IMR-90 (cell line): ENCODE measurements at regions not wholly inside any gene's neighbourhood (a gene's known extent, or its start where the extent isn't known, plus 50 kb on each side); places are given as distances from the start of the nearest gene placed in this dataset.

ENCODE experiments used
- ATAC-seq: fragments of 200-7000 bp; cut with Tn5 transposase; 2 replicates; pipeline ENCODE4 v1.9.1; 2020; ENCODE audit warnings: low read depth, mild to moderate bottlenecking, moderate library complexity
- BruUV-seq: library from RNA; stranded (reverse); fragments of 400-500 nt; replicated peaks from 2 replicates; lab custom pipeline; 2021; lab: Mats Ljungman, UMichigan
- CTCF ChIA-PET: fragments of 300-600 bp; formaldehyde crosslinking; extraction: SDS; loops from one replicate; lab custom pipeline; 2021; ENCODE audit warnings: antibody characterized with exemption; lab: Yijun Ruan, JAX
- POLR2A ChIA-PET: fragments of 300-600 bp; sonication (Branson Sonifier 250); formaldehyde crosslinking; loops from one replicate; lab custom pipeline; 2022; ENCODE audit warnings: antibody characterized with exemption; ENCODE audit not compliant: unreplicated experiment; lab: Charles Lee
- DNase-seq: peaks from one replicate; pipeline ENCODE4 v3.0.0; 2013
- H2AFZ ChIP-seq: replicated peaks from 2 replicates; pipeline ENCODE3; 2013; ENCODE audit warnings: low read length, mild to moderate bottlenecking; ENCODE audit not compliant: poor library complexity
- H2AK5ac ChIP-seq: 2 replicates; pipeline ENCODE4 v1.6.1; 2013; ENCODE audit warnings: low read depth, low read length, inconsistent platforms
- H2AK9ac ChIP-seq: replicated peaks from 2 replicates; pipeline ENCODE3; 2013; ENCODE audit warnings: mild to moderate bottlenecking, low read depth, low read length, moderate library complexity; ENCODE audit not compliant: poor library complexity
- H2BK120ac ChIP-seq: 2 replicates; pipeline ENCODE4 v1.6.1; 2013; ENCODE audit warnings: low read depth, low read length, inconsistent platforms
- H2BK15ac ChIP-seq: 3 replicates; pipeline ENCODE4 v1.6.1; 2013; ENCODE audit warnings: low read depth, low read length, inconsistent platforms
- H2BK20ac ChIP-seq: 2 replicates; pipeline ENCODE4 v1.6.1; 2013; ENCODE audit warnings: low read depth, mild to moderate bottlenecking, inconsistent platforms, low read length, moderate library complexity
- H2BK5ac ChIP-seq: 2 replicates; pipeline ENCODE4 v1.6.1; 2013; ENCODE audit warnings: mild to moderate bottlenecking, low read depth, low read length, inconsistent platforms; ENCODE audit not compliant: poor library complexity, severe bottlenecking
- H3K14ac ChIP-seq: replicated peaks from 2 replicates; pipeline ENCODE4 v1.6.1; 2013; ENCODE audit warnings: low read depth, low read length, inconsistent platforms
- H3K18ac ChIP-seq: 2 replicates; pipeline ENCODE4 v1.6.1; 2013; ENCODE audit warnings: low read depth, low read length, control low read depth
- H3K23ac ChIP-seq: 2 replicates; pipeline ENCODE4 v1.6.1; 2013; ENCODE audit warnings: low read depth, low read length, inconsistent platforms
- H3K27ac ChIP-seq: 2 replicates; pipeline ENCODE4 v1.5.1; 2013; ENCODE audit warnings: mild to moderate bottlenecking, control low read depth, low read length; ENCODE audit not compliant: insufficient read depth
- H3K27me3 ChIP-seq: 2 replicates; pipeline ENCODE4 v1.6.1; 2013; ENCODE audit warnings: low read length; ENCODE audit not compliant: control insufficient read depth, insufficient read depth
- H3K36me3 ChIP-seq: 2 replicates; pipeline ENCODE4 v1.6.1; 2013; ENCODE audit warnings: low read length, mixed read lengths; ENCODE audit not compliant: control insufficient read depth, insufficient read depth
- H3K4ac ChIP-seq: 2 replicates; pipeline ENCODE4 v1.6.1; 2013; ENCODE audit warnings: low read depth, low read length, inconsistent platforms
- H3K4me1 ChIP-seq: 2 replicates; pipeline ENCODE4 v1.6.1; 2013; ENCODE audit warnings: low read length, mixed read lengths; ENCODE audit not compliant: control insufficient read depth, insufficient read depth
- H3K4me2 ChIP-seq: 2 replicates; pipeline ENCODE4 v1.6.1; 2013; ENCODE audit warnings: low read depth, mild to moderate bottlenecking, control low read depth, low read length, moderate library complexity
- H3K4me3 ChIP-seq: 2 replicates; pipeline ENCODE4 v1.5.1; 2013; ENCODE audit warnings: low read depth, mild to moderate bottlenecking, control low read depth, low read length, moderate library complexity; ENCODE audit not compliant: insufficient read depth
- H3K56ac ChIP-seq: 2 replicates; pipeline ENCODE4 v1.6.1; 2013; ENCODE audit warnings: low read length, inconsistent platforms; ENCODE audit not compliant: insufficient read depth; ENCODE audit errors: extremely low read depth
- H3K79me1 ChIP-seq, 2 experiments: 2 replicates each; pipeline ENCODE4 v1.6.1; 2013; ENCODE audit warnings: low read length in 2 of 2, inconsistent platforms in 1 of 2, low read depth in 1 of 2
- H3K9ac ChIP-seq: 2 replicates; pipeline ENCODE4 v1.6.1; 2013; ENCODE audit warnings: low read depth, low read length, control low read depth
- H3K9me1 ChIP-seq: 2 replicates; pipeline ENCODE4 v1.6.1; 2013; ENCODE audit warnings: low read length, inconsistent platforms; ENCODE audit not compliant: insufficient read depth
- H3K9me3 ChIP-seq: 2 replicates; pipeline ENCODE4 v1.6.1; 2013; ENCODE audit warnings: low read length; ENCODE audit not compliant: control insufficient read depth, insufficient read depth
- H4K20me1 ChIP-seq: 2 replicates; pipeline ENCODE4 v1.6.1; 2013; ENCODE audit warnings: low read length, inconsistent platforms; ENCODE audit not compliant: insufficient read depth
- H4K5ac ChIP-seq: 2 replicates; pipeline ENCODE4 v1.6.1; 2013; ENCODE audit warnings: mild to moderate bottlenecking, low read depth, low read length, control low read depth
- H4K8ac ChIP-seq, 2 experiments: 2 replicates each; pipeline ENCODE4 v1.6.1; 2013; ENCODE audit warnings: low read depth in 2 of 2, low read length in 2 of 2, control low read depth in 1 of 2, inconsistent platforms in 1 of 2
- H4K91ac ChIP-seq: 2 replicates; pipeline ENCODE4 v1.6.1; 2013; ENCODE audit warnings: low read depth, low read length, inconsistent platforms; ENCODE audit not compliant: insufficient read depth
- BHLHE40 ChIP-seq: fragments of 150-350 bp; IDR thresholded peaks from 2 replicates; pipeline ENCODE4 v1.6.1; 2016; ENCODE audit warnings: mild to moderate bottlenecking, low read depth, low read length
- CEBPB ChIP-seq: IDR thresholded peaks from 2 replicates; pipeline ENCODE4 v1.6.1; 2012; ENCODE audit warnings: low read depth, low read length, improper control_type of control experiment
- CHD1 ChIP-seq: IDR thresholded peaks from 2 replicates; pipeline ENCODE4 v1.6.1; 2012; ENCODE audit warnings: low read depth, low read length, improper control_type of control experiment
- FOS ChIP-seq: fragments of 150-350 bp; IDR thresholded peaks from 2 replicates; pipeline ENCODE4 v1.6.1; 2016; ENCODE audit warnings: low read depth, low read length
- MAFK ChIP-seq: IDR thresholded peaks from 2 replicates; pipeline ENCODE4 v1.6.1; 2012; ENCODE audit warnings: low read depth, low read length, improper control_type of control experiment
- MAZ ChIP-seq: IDR thresholded peaks from 2 replicates; pipeline ENCODE4 v1.6.1; 2012; ENCODE audit warnings: low read depth, mild to moderate bottlenecking, low read length, improper control_type of control experiment, moderate library complexity, borderline replicate concordance
- MXI1 ChIP-seq: IDR thresholded peaks from 2 replicates; pipeline ENCODE4 v1.6.1; 2012; ENCODE audit warnings: low read depth, mild to moderate bottlenecking, low read length, moderate library complexity, borderline replicate concordance
- NFE2L2 ChIP-seq: fragments of 150-350 bp; IDR thresholded peaks from 2 replicates; pipeline ENCODE4 v1.6.1; 2016; ENCODE audit warnings: low read depth, mild to moderate bottlenecking, low read length
- POLR2A ChIP-seq: IDR thresholded peaks from 2 replicates; pipeline ENCODE4 v1.6.1; 2012; ENCODE audit warnings: mild to moderate bottlenecking, low read depth, low read length
- RCOR1 ChIP-seq: IDR thresholded peaks from 2 replicates; pipeline ENCODE4 v1.6.1; 2012; ENCODE audit warnings: mild to moderate bottlenecking, low read length, improper control_type of control experiment; ENCODE audit not compliant: insufficient replicate concordance
- RFX5 ChIP-seq: IDR thresholded peaks from 2 replicates; pipeline ENCODE4 v1.8.0; 2012; ENCODE audit warnings: low read depth, mild to moderate bottlenecking, low read length, moderate library complexity
- SMC3 ChIP-seq: fragments of 150-350 bp; IDR thresholded peaks from 2 replicates; pipeline ENCODE4 v1.6.1; 2016; ENCODE audit warnings: low read depth, mild to moderate bottlenecking, antibody characterized with exemption, low read length, moderate library complexity
- WGBS, 2 experiments: methylation state at CpG; one replicate each; pipeline versions ENCODE4 v1.1.5 to v1.1.7; 2013; ENCODE audit warnings: missing lambda C conversion rate in 2 of 2; ENCODE audit not compliant: insufficient read length in 1 of 2; ENCODE audit errors: extremely low coverage in 2 of 2; 5-methylcytosine and 5-hydroxymethylcytosine counted together
- dilution Hi-C: fragments of 300-500 bp; cut with HindIII; formaldehyde crosslinking; loops from one replicate; pipeline ENCODE4 v1.14.3; 2018; ENCODE audit warnings: low sequenced_read_pairs; ENCODE audit not compliant: unreplicated experiment
- in situ Hi-C: fragments of 300-500 bp; cut with MboI; formaldehyde crosslinking; loops from 3 replicates; pipeline ENCODE4 v1.14.3; 2019; ENCODE audit warnings: low sequenced_read_pairs, inconsistent platforms, mixed read lengths
- intact Hi-C: fragments of 100-400 bp; cut with micrococcal nuclease; formaldehyde crosslinking; loops from 2 replicates; pipeline ENCODE4 v1.10.0; 2022
- TF ChIP-seq, protein P1 (sequence below): fragments of 150-350 bp; IDR thresholded peaks from 2 replicates; pipeline ENCODE4 v1.6.1; 2017; ENCODE audit warnings: mild to moderate bottlenecking, antibody characterized with exemption, low read length, low read depth
- TF ChIP-seq, protein P2 (sequence below): conservative IDR thresholded peaks from 2 replicates; pipeline ENCODE4 v1.5.1; 2012; ENCODE audit warnings: mild to moderate bottlenecking, low read depth, low read length, improper control_type of control experiment

DNA sequence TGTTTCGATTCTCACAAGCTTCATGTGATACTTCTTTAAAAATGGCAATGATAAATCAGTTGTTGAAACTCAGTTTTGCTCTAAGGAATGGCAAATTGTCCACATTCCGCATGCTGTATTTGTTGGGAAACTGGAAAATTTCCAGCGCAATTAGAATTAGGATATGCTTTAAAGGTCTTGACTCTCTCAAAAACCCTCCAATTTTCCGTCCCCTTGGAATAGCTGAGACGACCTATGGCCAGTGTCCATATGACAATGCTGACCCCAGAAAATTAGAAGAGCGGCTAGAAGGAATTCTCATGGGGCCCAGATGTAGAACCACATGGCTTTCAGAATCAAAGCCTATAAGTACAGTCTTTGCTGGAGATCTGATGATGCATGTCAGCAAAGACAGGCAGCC lies 170.8 kb downstream of the TMEM18 start:
- no peak overlapping the region for H2AFZ ChIP-seq
- no peak overlapping the region for H3K9ac ChIP-seq
- H3K23ac ChIP-seq, result no peak overlapping the region
- H3K27me3 ChIP-seq, result no peaks in the 10 kb centered on the region
- H3K18ac ChIP-seq, result no peak overlapping the region
- no peak overlapping the region for H3K27ac ChIP-seq
- no peak overlapping the region for H3K4ac ChIP-seq
- CTCF ChIA-PET, result no interaction called here
- dilution Hi-C loops (no loop called here), in situ Hi-C loops (no loop called here), intact Hi-C loops (no loop called here)
- no CpG with 5 or more reads among the region's 6 CpGs for WGBS, 2 experiments
- no peaks in the 10 kb centered on the region for H3K9me1 ChIP-seq
- H3K56ac ChIP-seq, result no peak overlapping the region
- H4K5ac ChIP-seq, result no peak overlapping the region
- no peak overlapping the region for H3K4me3 ChIP-seq
- H3K9me3 ChIP-seq, result peaks cover 53% of the 10 kb centered on the region
- no peak overlapping the region for H3K14ac ChIP-seq
- POLR2A ChIA-PET, result no interaction called here
- H4K91ac ChIP-seq, result no peak overlapping the region
- H2AK9ac ChIP-seq, result no peak overlapping the region
- no peak overlapping the region for H4K8ac ChIP-seq
- no peaks in the 10 kb centered on the region for H4K20me1 ChIP-seq
- H3K79me1 ChIP-seq, result no peaks in the 10 kb centered on the region
- no peak overlapping the region for H2BK5ac ChIP-seq
- no peaks in the 10 kb centered on the region for H3K36me3 ChIP-seq
- H3K4me2 ChIP-seq, result no peak overlapping the region
- H2BK15ac ChIP-seq, result no peak overlapping the region
- BruUV-seq, result no TSS peak
- no peak for DNase-seq
- TF ChIP-seq MAFK (no peak), RCOR1 (no peak), SMC3 (no peak), POLR2A (no peak), BHLHE40 (no peak), CHD1 (no peak), MXI1 (no peak), FOS (no peak), MAZ (no peak), RFX5 (no peak), NFE2L2 (no peak), CEBPB (no peak)
- TF ChIP-seq, protein P1, sequence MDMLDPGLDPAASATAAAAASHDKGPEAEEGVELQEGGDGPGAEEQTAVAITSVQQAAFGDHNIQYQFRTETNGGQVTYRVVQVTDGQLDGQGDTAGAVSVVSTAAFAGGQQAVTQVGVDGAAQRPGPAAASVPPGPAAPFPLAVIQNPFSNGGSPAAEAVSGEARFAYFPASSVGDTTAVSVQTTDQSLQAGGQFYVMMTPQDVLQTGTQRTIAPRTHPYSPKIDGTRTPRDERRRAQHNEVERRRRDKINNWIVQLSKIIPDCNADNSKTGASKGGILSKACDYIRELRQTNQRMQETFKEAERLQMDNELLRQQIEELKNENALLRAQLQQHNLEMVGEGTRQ, result no peak
- TF ChIP-seq, protein P2, sequence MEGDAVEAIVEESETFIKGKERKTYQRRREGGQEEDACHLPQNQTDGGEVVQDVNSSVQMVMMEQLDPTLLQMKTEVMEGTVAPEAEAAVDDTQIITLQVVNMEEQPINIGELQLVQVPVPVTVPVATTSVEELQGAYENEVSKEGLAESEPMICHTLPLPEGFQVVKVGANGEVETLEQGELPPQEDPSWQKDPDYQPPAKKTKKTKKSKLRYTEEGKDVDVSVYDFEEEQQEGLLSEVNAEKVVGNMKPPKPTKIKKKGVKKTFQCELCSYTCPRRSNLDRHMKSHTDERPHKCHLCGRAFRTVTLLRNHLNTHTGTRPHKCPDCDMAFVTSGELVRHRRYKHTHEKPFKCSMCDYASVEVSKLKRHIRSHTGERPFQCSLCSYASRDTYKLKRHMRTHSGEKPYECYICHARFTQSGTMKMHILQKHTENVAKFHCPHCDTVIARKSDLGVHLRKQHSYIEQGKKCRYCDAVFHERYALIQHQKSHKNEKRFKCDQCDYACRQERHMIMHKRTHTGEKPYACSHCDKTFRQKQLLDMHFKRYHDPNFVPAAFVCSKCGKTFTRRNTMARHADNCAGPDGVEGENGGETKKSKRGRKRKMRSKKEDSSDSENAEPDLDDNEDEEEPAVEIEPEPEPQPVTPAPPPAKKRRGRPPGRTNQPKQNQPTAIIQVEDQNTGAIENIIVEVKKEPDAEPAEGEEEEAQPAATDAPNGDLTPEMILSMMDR, result no peak
- H2BK20ac ChIP-seq, result no peak overlapping the region
- no peak overlapping the region for H2BK120ac ChIP-seq
- no peak overlapping the region for H2AK5ac ChIP-seq
- ATAC-seq, result no peak
- no peaks in the 10 kb centered on the region for H3K4me1 ChIP-seq
